HEK293 (cell line): ENCODE measurements at regions not wholly inside any gene's neighbourhood (a gene's known extent, or its start where the extent isn't known, plus 50 kb on each side); places are given as distances from the start of the nearest gene placed in this dataset.

ENCODE experiments used
- CTCF ChIA-PET: fragments of 350-600 bp; formaldehyde crosslinking; extraction: SDS; loops from one replicate; lab custom pipeline; 2021; ENCODE audit warnings: antibody characterized with exemption; lab: Yijun Ruan, JAX
- POLR2A ChIA-PET: fragments of 300-600 bp; formaldehyde crosslinking; extraction: SDS; loops from one replicate; lab custom pipeline; 2020; ENCODE audit warnings: antibody characterized with exemption, inconsistent platforms; lab: Yijun Ruan, JAX
- H3K27ac ChIP-seq: fragments of 200-500 bp; sonication (Bioruptor generic); 2 replicates; pipeline ENCODE4 v1.5.1; 2014; ENCODE audit warnings: low read depth, low read length, control low read depth, inconsistent platforms; ENCODE audit errors: extremely low read depth
- H3K36me3 ChIP-seq, 2 experiments: fragments of 200-500 bp in 1 of 2; sonication (Bioruptor generic) in 1 of 2; 1 replicate in 1 of 2; 2 replicates in 1 of 2; pipeline ENCODE4 v1.5.1; 2014 to 2017; ENCODE audit warnings: inconsistent platforms in 2 of 2, low read length in 2 of 2; ENCODE audit not compliant: control insufficient read depth in 2 of 2, insufficient read depth in 1 of 2
- H3K4me1 ChIP-seq: fragments of 200-500 bp; sonication (Bioruptor generic); 2 replicates; pipeline ENCODE4 v1.5.1; 2014; ENCODE audit warnings: mild to moderate bottlenecking, low read length, inconsistent platforms; ENCODE audit not compliant: control insufficient read depth, insufficient read depth
- H3K4me3 ChIP-seq: 2 replicates; pipeline ENCODE4 v1.5.1; 2011; ENCODE audit warnings: low read depth, mild to moderate bottlenecking, control low read depth, low read length, moderate library complexity
- H3K9me3 ChIP-seq: fragments of 200-500 bp; sonication (Bioruptor generic); 2 replicates; pipeline ENCODE4 v1.5.1; 2014; ENCODE audit warnings: low read depth, low read length, inconsistent platforms; ENCODE audit not compliant: control insufficient read depth, insufficient read depth
- KLF1 ChIP-seq: fragments of 450-650 bp; formaldehyde crosslinking; IDR thresholded peaks from 2 replicates; pipeline ENCODE4 v1.5.1; 2016; ENCODE audit warnings: missing biosample characterization, missing genetic modification characterization
- KLF10 ChIP-seq: fragments of 450-650 bp; IDR thresholded peaks from 2 replicates; pipeline ENCODE4 v1.5.1; 2018; ENCODE audit warnings: missing biosample characterization, mild to moderate bottlenecking, missing genetic modification characterization
- KLF16 ChIP-seq: fragments of 450-650 bp; formaldehyde crosslinking; IDR thresholded peaks from 2 replicates; pipeline ENCODE4 v1.5.1; 2017; ENCODE audit warnings: missing biosample characterization, missing genetic modification characterization
- PRDM1 ChIP-seq: fragments of 450-650 bp; formaldehyde crosslinking; IDR thresholded peaks from 2 replicates; pipeline ENCODE4; 2016; ENCODE audit warnings: missing biosample characterization, missing genetic modification characterization
- REST ChIP-seq: fragments of 450-650 bp; formaldehyde crosslinking; IDR thresholded peaks from 2 replicates; pipeline ENCODE4 v1.5.1; 2016; ENCODE audit warnings: missing biosample characterization, missing genetic modification characterization
- TSHZ1 ChIP-seq: fragments of 450-650 bp; formaldehyde crosslinking; IDR thresholded peaks from 2 replicates; pipeline ENCODE4 v1.5.1; 2016; ENCODE audit warnings: missing biosample characterization, missing genetic modification characterization, borderline replicate concordance
- ZBTB1 ChIP-seq: fragments of 450-650 bp; formaldehyde crosslinking; IDR thresholded peaks from 2 replicates; pipeline ENCODE4 v1.5.1; 2016; ENCODE audit warnings: missing biosample characterization, missing genetic modification characterization
- ZBTB49 ChIP-seq: fragments of 450-650 bp; formaldehyde crosslinking; IDR thresholded peaks from 2 replicates; pipeline ENCODE4 v1.5.1; 2016; ENCODE audit warnings: missing biosample characterization, missing genetic modification characterization, low read depth
- ZFHX2 ChIP-seq: fragments of 450-650 bp; formaldehyde crosslinking; conservative IDR thresholded peaks from 2 replicates; pipeline ENCODE4 v1.5.1; 2016; ENCODE audit warnings: missing biosample characterization, missing genetic modification characterization
- ZIC2 ChIP-seq: fragments of 450-650 bp; formaldehyde crosslinking; IDR thresholded peaks from 2 replicates; pipeline ENCODE4 v1.5.1; 2016; ENCODE audit warnings: missing biosample characterization, missing genetic modification characterization
- ZNF148 ChIP-seq: fragments of 450-650 bp; formaldehyde crosslinking; IDR thresholded peaks from 2 replicates; pipeline ENCODE4 v1.5.0; 2017; ENCODE audit warnings: missing biosample characterization, missing genetic modification characterization, borderline replicate concordance
- ZNF202 ChIP-seq: fragments of 450-650 bp; formaldehyde crosslinking; IDR thresholded peaks from 2 replicates; pipeline ENCODE4 v1.5.1; 2016; ENCODE audit warnings: missing biosample characterization, missing genetic modification characterization, borderline replicate concordance
- ZNF292 ChIP-seq: fragments of 450-650 bp; formaldehyde crosslinking; IDR thresholded peaks from 2 replicates; pipeline ENCODE4 v1.5.1; 2016; ENCODE audit warnings: low read depth, missing biosample characterization, missing genetic modification characterization, borderline replicate concordance
- ZNF362 ChIP-seq: fragments of 450-650 bp; formaldehyde crosslinking; IDR thresholded peaks from 2 replicates; pipeline ENCODE4 v1.5.1; 2016; ENCODE audit warnings: missing biosample characterization, missing genetic modification characterization
- ZNF416 ChIP-seq: fragments of 450-650 bp; formaldehyde crosslinking; IDR thresholded peaks from 2 replicates; pipeline ENCODE4 v1.5.1; 2016; ENCODE audit warnings: missing biosample characterization, missing genetic modification characterization
- ZNF555 ChIP-seq: fragments of 450-650 bp; formaldehyde crosslinking; conservative IDR thresholded peaks from 2 replicates; pipeline ENCODE4 v1.5.1; 2017; ENCODE audit warnings: missing biosample characterization, mild to moderate bottlenecking, missing genetic modification characterization, inconsistent platforms
- ZNF76 ChIP-seq: fragments of 450-650 bp; formaldehyde crosslinking; IDR thresholded peaks from 2 replicates; pipeline ENCODE4; 2016; ENCODE audit warnings: low read depth, missing biosample characterization, missing genetic modification characterization, borderline replicate concordance
- ZSCAN23 ChIP-seq: fragments of 450-650 bp; formaldehyde crosslinking; IDR thresholded peaks from 2 replicates; pipeline ENCODE4 v1.5.1; 2016; ENCODE audit warnings: missing biosample characterization, missing genetic modification characterization
- ZXDB ChIP-seq: fragments of 450-650 bp; formaldehyde crosslinking; IDR thresholded peaks from 2 replicates; pipeline ENCODE4 v1.5.1; 2016; ENCODE audit warnings: missing biosample characterization, missing genetic modification characterization

- H3K27ac ChIP-seq: no peak overlapping the region
- ChIA-PET POLR2A (no interaction called here), CTCF (no interaction called here)
- H3K4me3 ChIP-seq: no peak overlapping the region
- H3K4me1 ChIP-seq: no peaks in the 10 kb centered on the region
- no peak for TF ChIP-seq ZNF555
- no peak for TF ChIP-seq ZIC2
- no peak for TF ChIP-seq KLF1 (tag by site-specific recombination)
- TF ChIP-seq ZNF292: no peak
- TF ChIP-seq ZNF362 (tag by site-specific recombination): no peak
- no peak for TF ChIP-seq REST (tag by site-specific recombination)
- no peak for TF ChIP-seq TSHZ1 (tag by site-specific recombination)
- no peak for TF ChIP-seq KLF16 (tag by site-specific recombination)
- TF ChIP-seq ZBTB49 (tag by site-specific recombination): no peak
- TF ChIP-seq ZXDB (tag by site-specific recombination): no peak
- TF ChIP-seq ZFHX2 (tag by site-specific recombination): no peak
- TF ChIP-seq ZSCAN23 (tag by site-specific recombination): no peak
- TF ChIP-seq ZNF416: no peak
- no peak for TF ChIP-seq ZNF148 (tag by site-specific recombination)
- TF ChIP-seq KLF10: no peak
- no peak for TF ChIP-seq PRDM1 (tag by site-specific recombination)
- TF ChIP-seq ZNF76 (tag by site-specific recombination): no peak
- no peak for TF ChIP-seq ZNF202 (tag by site-specific recombination)
- no peak for TF ChIP-seq ZBTB1 (tag by site-specific recombination)
- H3K9me3 ChIP-seq: no peaks in the 10 kb centered on the region
- H3K36me3 ChIP-seq: no peaks in the 10 kb centered on the region
Measured at GRCh38 chr5:29982457-29982856, 1211.0 kb upstream of the CDH6 start.
